ENCODE measurements at regions not wholly inside any gene's neighbourhood (a gene's known extent, or its start where the extent isn't known, plus 50 kb on each side); places are given as distances from the start of the nearest gene placed in this dataset.

- TF ChIP-seq POLR2A (IDR thresholded peaks at IDR 0.05; ENCODE audit: low read length), result no peak
- no peak for TF ChIP-seq GATA1 (IDR thresholded peaks at IDR 0.05; ENCODE audit: low read depth, low read length)
Observed at GRCh38 chr6:17006543-17006942, 95.3 kb upstream of the STMND1 start.

All from erythroblast (primary cell).